D721Med (cell line): ENCODE measurements at regions not wholly inside any gene's neighbourhood (a gene's known extent, or its start where the extent isn't known, plus 50 kb on each side); places are given as distances from the start of the nearest gene placed in this dataset.

Experiments used
- DNase-seq: peaks from one replicate; pipeline ENCODE4 v3.0.0; 2011; ENCODE audit warnings: low spot score; ENCODE audit not compliant: insufficient read length
- FAIRE-seq: peaks from 2 replicates; lab custom pipeline; 2011; peaks lifted over from hg19 to GRCh38; lab: Jason Lieb, UNC
- CTCF ChIP-seq: IDR thresholded peaks from 2 replicates; pipeline ENCODE4 v1.5.1; 2012; ENCODE audit warnings: mild to moderate bottlenecking, control low read depth; ENCODE audit not compliant: insufficient read depth; ENCODE audit errors: missing control alignments

- no peak for TF ChIP-seq CTCF
- DNase-seq (no peak), FAIRE-seq (no peak)
Measured at GRCh38 chr18:38843291-38843690, 1277.7 kb upstream of the CELF4 start.

- DNase-seq (no peak), FAIRE-seq (no peak)
- no peak for TF ChIP-seq CTCF
Measured at GRCh38 chr18:38826247-38826646, 1260.6 kb upstream of the CELF4 start.

GRCh38 chr18:38811209-38811608 is 1245.6 kb upstream of the CELF4 start:
- FAIRE-seq, result no peak
- no peak for TF ChIP-seq CTCF
- no peak for DNase-seq

GRCh38 chr18:38810789-38811188 is 1245.2 kb upstream of the CELF4 start:
- DNase-seq (no peak), FAIRE-seq (no peak)
- no peak for TF ChIP-seq CTCF

- DNase-seq (no peak), FAIRE-seq (no peak)
- no peak for TF ChIP-seq CTCF
Measured at GRCh38 chr18:38807915-38808314, 1242.3 kb upstream of the CELF4 start.

- FAIRE-seq, result peak; percentile 21
- no peak for TF ChIP-seq CTCF
- no peak for DNase-seq
Measured at GRCh38 chr18:38805256-38805655, 1239.7 kb upstream of the CELF4 start.

GRCh38 chr18:38801640-38802039 is 1236.0 kb upstream of the CELF4 start:
- FAIRE-seq (no peak), DNase-seq (no peak)
- no peak for TF ChIP-seq CTCF
